Keratinocyte (primary cell): ENCODE measurements at regions not wholly inside any gene's neighbourhood (a gene's known extent, or its start where the extent isn't known, plus 50 kb on each side); places are given as distances from the start of the nearest gene placed in this dataset.

Experiments used
- DNase-seq: peaks from one replicate; pipeline ENCODE4 v3.0.0-alpha.2; 2011; ENCODE audit warnings: low read depth, missing footprints, low spot score
- FAIRE-seq: peaks from 2 replicates; lab custom pipeline; 2011; peaks lifted over from hg19 to GRCh38; lab: Jason Lieb, UNC
- H2AFZ ChIP-seq: 2 replicates; pipeline ENCODE4 v1.6.0; 2012; ENCODE audit warnings: low read length, control low read depth, inconsistent platforms; ENCODE audit not compliant: control insufficient read depth
- H3K27ac ChIP-seq: 2 replicates; pipeline ENCODE4 v1.5.1; 2011; ENCODE audit warnings: low read length; ENCODE audit not compliant: control insufficient read depth, insufficient read depth
- H3K27me3 ChIP-seq: 3 replicates; pipeline ENCODE4 v1.6.0; 2011; ENCODE audit warnings: low read length; ENCODE audit not compliant: control insufficient read depth, insufficient read depth; ENCODE audit errors: extremely low read depth
- H3K36me3 ChIP-seq, 2 experiments: 2 replicates in 1 of 2; 3 replicates in 1 of 2; pipeline ENCODE4 v1.5.1; 2011; ENCODE audit warnings: low read length in 2 of 2, mild to moderate bottlenecking in 1 of 2; ENCODE audit not compliant: control insufficient read depth in 2 of 2, insufficient read depth in 2 of 2; ENCODE audit errors: extremely low read depth in 1 of 2
- H3K4me1 ChIP-seq: 3 replicates; pipeline ENCODE4 v1.5.1; 2011; ENCODE audit warnings: low read length; ENCODE audit not compliant: control insufficient read depth, insufficient read depth; ENCODE audit errors: extremely low read depth
- H3K4me2 ChIP-seq: 3 replicates; pipeline ENCODE4 v1.6.0; 2011; ENCODE audit warnings: low read depth, low read length; ENCODE audit not compliant: control insufficient read depth, insufficient read depth; ENCODE audit errors: extremely low read depth
- H3K4me3 ChIP-seq, 3 experiments: fragments of 200-600 bp in 1 of 3; sonication (generic) in 1 of 3; 2 replicates in 2 of 3; 3 replicates in 1 of 3; pipeline ENCODE4 v1.5.1; 2011 to 2016; ENCODE audit warnings: low read length in 3 of 3, mild to moderate bottlenecking in 3 of 3, control low read depth in 2 of 3, inconsistent platforms in 1 of 3, low read depth in 1 of 3, mixed read lengths in 1 of 3, mixed run types in 1 of 3, moderate library complexity in 1 of 3; ENCODE audit not compliant: control insufficient read depth in 2 of 3, insufficient read depth in 2 of 3; ENCODE audit errors: extremely low read depth in 1 of 3
- H3K79me2 ChIP-seq: 2 replicates; pipeline ENCODE4 v1.6.0; 2012; ENCODE audit warnings: low read length; ENCODE audit not compliant: control insufficient read depth, insufficient read depth
- H3K9ac ChIP-seq: 3 replicates; pipeline ENCODE4 v1.6.0; 2011; ENCODE audit warnings: low read length; ENCODE audit not compliant: control insufficient read depth, insufficient read depth; ENCODE audit errors: extremely low read depth
- H3K9me1 ChIP-seq: 3 replicates; pipeline ENCODE4 v1.6.0; 2011; ENCODE audit warnings: low read length; ENCODE audit not compliant: control insufficient read depth, insufficient read depth; ENCODE audit errors: extremely low read depth
- H3K9me3 ChIP-seq: 2 replicates; pipeline ENCODE4 v1.5.1; 2012; ENCODE audit warnings: low read depth, low read length; ENCODE audit not compliant: control insufficient read depth
- H4K20me1 ChIP-seq: 3 replicates; pipeline ENCODE4 v1.6.0; 2011; ENCODE audit warnings: low read length; ENCODE audit not compliant: control insufficient read depth, insufficient read depth; ENCODE audit errors: extremely low read depth
- EZH2 ChIP-seq: IDR thresholded peaks from one replicate; pipeline ENCODE4 v1.6.1; 2012; ENCODE audit warnings: inconsistent platforms, mild to moderate bottlenecking, low read length, moderate library complexity
- dilution Hi-C: fragments of 300-500 bp; cut with MboI; formaldehyde crosslinking; loops from one replicate; pipeline ENCODE4 v1.7.0; 2020; ENCODE audit warnings: low sequenced_read_pairs; ENCODE audit not compliant: extremely low pct_ligation_motif_present
- TF ChIP-seq, protein P1 (sequence below), 3 experiments: IDR thresholded peaks in 1 of 3; conservative IDR thresholded peaks in 1 of 3; optimal IDR thresholded peaks in 1 of 3; 2 replicates in 2 of 3; 3 replicates in 1 of 3; pipeline versions ENCODE3 to v1.5.1; 2011; ENCODE audit warnings: low read length in 3 of 3, mild to moderate bottlenecking in 3 of 3, moderate library complexity in 2 of 3, control low read depth in 1 of 3, inconsistent platforms in 1 of 3; ENCODE audit not compliant: insufficient read depth in 2 of 3; ENCODE audit errors: extremely low read depth in 1 of 3

GRCh38 chr14:39739796-39740195 lies 307.6 kb upstream of the FBXO33 start:
- TF ChIP-seq, protein P1, sequence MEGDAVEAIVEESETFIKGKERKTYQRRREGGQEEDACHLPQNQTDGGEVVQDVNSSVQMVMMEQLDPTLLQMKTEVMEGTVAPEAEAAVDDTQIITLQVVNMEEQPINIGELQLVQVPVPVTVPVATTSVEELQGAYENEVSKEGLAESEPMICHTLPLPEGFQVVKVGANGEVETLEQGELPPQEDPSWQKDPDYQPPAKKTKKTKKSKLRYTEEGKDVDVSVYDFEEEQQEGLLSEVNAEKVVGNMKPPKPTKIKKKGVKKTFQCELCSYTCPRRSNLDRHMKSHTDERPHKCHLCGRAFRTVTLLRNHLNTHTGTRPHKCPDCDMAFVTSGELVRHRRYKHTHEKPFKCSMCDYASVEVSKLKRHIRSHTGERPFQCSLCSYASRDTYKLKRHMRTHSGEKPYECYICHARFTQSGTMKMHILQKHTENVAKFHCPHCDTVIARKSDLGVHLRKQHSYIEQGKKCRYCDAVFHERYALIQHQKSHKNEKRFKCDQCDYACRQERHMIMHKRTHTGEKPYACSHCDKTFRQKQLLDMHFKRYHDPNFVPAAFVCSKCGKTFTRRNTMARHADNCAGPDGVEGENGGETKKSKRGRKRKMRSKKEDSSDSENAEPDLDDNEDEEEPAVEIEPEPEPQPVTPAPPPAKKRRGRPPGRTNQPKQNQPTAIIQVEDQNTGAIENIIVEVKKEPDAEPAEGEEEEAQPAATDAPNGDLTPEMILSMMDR (optimal IDR thresholded peaks at IDR 0.05 in 1 of 3, IDR thresholded peaks at IDR 0.05 in 1 of 3, conservative IDR thresholded peaks at IDR 0.05 in 1 of 3; ENCODE audit: extremely low read depth in 1 of 3, insufficient read depth in 2 of 3, low read length in 3 of 3) = no peak
- no peak for TF ChIP-seq EZH2
- H3K4me3 ChIP-seq = no peak overlapping the region
- H3K9me3 ChIP-seq = peaks cover 4% of the 10 kb centered on the region
- no peak overlapping the region for H3K9ac ChIP-seq
- DNase-seq (no peak), FAIRE-seq (no peak)
- H3K79me2 ChIP-seq = no peaks in the 10 kb centered on the region
- H3K9me1 ChIP-seq = no peaks in the 10 kb centered on the region
- no peak overlapping the region for H3K4me2 ChIP-seq
- no peaks in the 10 kb centered on the region for H3K36me3 ChIP-seq
- H3K27ac ChIP-seq = no peak overlapping the region
- no peaks in the 10 kb centered on the region for H3K4me1 ChIP-seq
- dilution Hi-C loops = no loop called here
- H4K20me1 ChIP-seq = no peaks in the 10 kb centered on the region
- H3K27me3 ChIP-seq = no peaks in the 10 kb centered on the region
- H2AFZ ChIP-seq = no peak overlapping the region

DNA sequence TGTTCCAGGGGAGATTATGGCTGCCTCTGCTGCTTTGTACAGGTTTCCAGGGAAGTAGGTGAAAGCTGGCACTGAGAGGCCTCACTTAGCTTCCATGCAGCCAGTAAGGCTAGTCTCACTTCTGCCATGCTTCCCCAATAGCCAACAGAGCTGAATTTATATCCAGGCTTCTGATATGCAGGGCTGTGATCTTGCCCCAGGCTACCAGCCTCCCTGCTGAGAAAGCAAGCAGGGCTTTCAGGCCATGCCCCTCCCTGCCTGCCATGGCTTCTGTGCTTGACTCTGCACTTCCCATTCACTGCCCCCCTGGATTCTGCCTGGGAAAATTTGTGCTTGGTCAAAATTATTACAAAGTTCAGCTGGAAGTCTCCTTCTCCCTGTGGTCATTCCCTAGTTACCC lies 302.1 kb upstream of the FBXO33 start:
- FAIRE-seq = no peak

More for the DNA sequence above, 302.1 kb upstream of the FBXO33 start:
- Histone ChIP-seq H3K9me1 (no peaks in the 10 kb centered on the region), H3K9ac (no peak overlapping the region), H4K20me1 (no peaks in the 10 kb centered on the region), H3K27ac (no peak overlapping the region), H3K4me1 (no peaks in the 10 kb centered on the region), H3K36me3 (no peaks in the 10 kb centered on the region), H3K79me2 (no peaks in the 10 kb centered on the region), H3K4me2 (no peak overlapping the region), H3K9me3 (no peaks in the 10 kb centered on the region), H3K27me3 (no peaks in the 10 kb centered on the region), H2AFZ (no peak overlapping the region), H3K4me3 (no peak overlapping the region)
- TF ChIP-seq, protein P1 (optimal IDR thresholded peaks at IDR 0.05 in 1 of 3, IDR thresholded peaks at IDR 0.05 in 1 of 3, conservative IDR thresholded peaks at IDR 0.05 in 1 of 3; ENCODE audit: extremely low read depth in 1 of 3, insufficient read depth in 2 of 3, low read length in 3 of 3) = no peak
- no peak for TF ChIP-seq EZH2
- DNase-seq = no peak
- dilution Hi-C loops = no loop called here
